ENCODE measurements at regions not wholly inside any gene's neighbourhood (a gene's known extent, or its start where the extent isn't known, plus 50 kb on each side); places are given as distances from the start of the nearest gene placed in this dataset.
"Not testable (repeated sequence)": the region's sequence is repeated elsewhere in the genome, so short reads cannot be mapped to it uniquely, and the experiment has no call there.

DNA sequence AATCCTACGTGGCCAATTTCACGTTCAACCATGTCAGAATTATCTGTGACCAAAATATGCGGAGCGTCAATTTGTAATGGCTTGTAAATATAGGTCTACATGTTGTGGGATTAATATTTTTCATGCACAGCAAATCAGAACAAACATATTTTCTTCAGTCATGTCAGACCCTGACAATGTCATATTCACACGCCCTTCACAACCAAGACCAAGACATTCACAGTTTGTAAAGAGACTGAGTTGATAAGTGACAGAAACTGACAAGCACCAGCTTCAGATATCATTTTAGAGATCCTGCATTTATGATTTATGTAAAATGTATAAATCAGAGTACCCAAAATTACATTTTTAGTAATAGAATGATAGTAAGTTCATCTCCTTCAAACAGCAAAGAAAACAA lies 57.3 kb upstream of the NOVA1 start:
- DNase-seq = no peak

DNA sequence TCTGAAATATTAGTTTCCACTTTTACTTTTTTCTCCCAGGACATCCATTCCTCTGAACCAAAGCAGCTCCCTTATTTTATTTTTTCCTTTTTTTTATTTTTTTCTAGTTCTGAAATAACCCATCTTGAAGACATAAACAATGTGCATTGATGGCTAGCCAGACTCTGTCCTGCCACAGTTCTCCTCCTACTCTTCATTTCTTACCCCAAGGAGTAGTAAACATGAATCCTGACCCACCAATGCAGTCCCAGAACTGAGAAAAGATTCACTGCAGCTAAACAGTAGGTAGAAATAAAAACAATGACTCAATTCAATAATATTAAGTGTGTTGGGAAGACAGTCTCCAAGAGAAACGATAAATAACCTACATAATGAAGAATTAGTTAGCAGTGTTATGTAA lies 65.7 kb upstream of the NOVA1 start:
- DNase-seq = no peak

DNA sequence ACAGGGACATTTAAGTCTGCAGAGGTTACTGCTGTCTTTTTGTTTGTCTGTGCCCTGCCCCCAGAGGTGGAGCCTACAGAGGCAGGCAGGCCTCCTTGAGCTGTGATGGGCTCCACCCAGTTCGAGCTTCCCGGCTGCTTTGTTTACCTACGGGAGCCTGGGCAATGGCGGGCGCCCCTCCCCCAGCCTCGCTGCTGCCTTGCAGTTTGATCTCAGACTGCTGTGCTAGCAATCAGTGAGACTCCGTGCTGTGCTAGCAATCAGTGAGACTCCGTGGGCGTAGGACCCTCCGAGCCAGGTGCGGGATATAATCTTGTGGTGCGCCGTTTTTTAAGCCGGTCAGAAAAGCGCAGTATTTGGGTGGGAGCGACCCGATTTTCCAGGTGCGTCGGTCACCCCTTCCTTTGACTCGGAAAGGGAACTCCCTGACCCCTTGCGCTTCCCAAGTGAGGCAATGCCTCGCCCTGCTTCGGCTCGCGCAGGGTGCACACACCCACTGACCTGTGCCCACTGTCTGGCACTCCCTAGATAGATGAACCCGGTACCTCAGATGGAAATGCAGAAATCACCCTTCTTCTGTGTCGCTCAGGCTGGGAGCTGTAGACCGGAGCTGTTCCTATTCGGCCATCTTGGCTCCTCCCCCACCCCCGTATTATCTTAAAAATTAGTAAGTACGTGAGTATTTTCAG lies 81.0 kb upstream of the NOVA1 start:
- DNase-seq = not testable (repeated sequence)

DNA sequence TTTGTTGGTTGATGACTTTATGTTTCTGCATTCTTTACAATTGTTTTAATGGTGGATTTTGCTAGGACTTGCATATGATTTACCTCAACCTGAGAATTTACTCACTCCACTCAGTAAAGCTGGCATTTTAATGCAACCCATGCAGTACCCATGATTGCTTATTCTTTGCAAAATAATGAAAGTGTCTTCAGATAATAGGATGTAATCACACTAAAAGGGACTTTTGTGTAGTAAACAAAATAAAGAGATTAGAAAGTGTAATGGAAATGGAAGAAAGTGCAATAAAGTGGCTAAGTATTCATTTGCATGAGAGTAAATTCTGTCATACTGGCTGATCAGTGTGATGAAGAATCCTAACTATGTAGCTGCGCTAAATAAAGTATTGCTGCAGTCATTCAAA lies 87.6 kb upstream of the NOVA1 start:
- no peak for DNase-seq

DNA sequence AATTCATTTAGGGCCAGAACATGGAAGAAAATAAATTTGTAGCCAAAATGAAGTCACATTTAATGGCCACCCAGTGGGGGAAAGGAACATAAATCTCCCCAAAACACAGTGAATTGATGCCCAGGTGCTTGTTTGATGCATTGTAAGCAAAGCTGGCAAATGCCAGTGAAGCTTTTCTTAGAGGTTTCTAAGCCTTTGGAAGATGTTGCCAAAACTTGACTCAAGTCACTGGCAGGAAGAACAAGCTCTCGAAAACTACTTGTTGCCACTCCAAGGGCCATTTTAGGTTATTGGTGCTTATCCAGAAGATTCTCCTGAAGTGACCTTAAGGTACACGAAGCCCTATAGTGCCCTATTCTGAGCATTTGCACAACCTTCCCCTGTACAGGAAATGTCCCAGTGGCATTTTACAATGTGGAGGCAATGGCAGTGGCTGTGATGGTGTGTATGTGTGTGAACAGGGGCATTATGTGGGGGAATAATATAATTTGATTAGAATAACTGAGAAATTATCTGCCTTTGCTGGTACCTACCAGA lies 89.5 kb upstream of the NOVA1 start:
- no peak for DNase-seq

DNA sequence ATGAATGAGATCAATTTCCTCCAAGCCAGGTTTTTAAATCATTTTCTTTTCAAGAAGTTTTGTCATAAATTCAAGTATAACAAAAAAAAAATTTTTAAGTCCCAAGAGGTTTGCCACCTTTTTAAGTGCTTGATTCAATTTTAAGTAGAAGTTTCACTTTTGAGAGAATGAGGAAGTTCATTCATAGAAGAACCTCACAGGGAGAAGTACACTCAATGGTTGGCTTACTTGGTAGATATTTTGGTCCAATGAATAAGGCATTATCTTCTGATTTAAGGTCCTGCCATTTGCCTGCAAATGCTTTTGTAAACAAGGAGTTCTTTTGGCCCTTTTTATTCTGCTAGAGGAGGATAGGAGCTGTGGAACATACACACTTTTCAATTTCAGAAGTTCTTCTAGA lies 96.7 kb upstream of the NOVA1 start:
- no peak for DNase-seq

DNA sequence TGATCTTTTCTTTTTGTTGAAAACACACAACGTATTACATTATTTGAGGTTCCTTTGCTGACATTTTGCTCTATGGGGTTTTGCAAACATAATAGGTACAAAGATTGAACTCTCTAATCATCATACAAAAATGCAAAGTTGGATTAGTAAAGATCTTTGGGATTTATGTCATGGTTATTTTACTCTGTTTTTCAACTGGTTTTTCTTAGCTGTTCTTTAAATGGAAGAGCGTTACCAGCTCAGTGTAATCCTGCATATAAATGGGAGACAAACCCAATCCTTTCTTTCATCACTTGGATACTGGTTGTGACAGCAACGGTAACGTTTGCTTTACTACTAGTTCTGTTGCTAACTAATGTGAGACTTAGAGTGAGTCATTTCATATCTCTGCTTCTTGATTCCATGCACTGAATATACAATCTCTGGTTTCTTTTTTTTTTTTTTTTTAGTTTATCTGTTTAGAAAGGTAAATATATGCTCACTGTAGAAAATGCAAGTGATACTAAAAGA lies 104.9 kb upstream of the NOVA1 start:
- no peak for DNase-seq

DNA sequence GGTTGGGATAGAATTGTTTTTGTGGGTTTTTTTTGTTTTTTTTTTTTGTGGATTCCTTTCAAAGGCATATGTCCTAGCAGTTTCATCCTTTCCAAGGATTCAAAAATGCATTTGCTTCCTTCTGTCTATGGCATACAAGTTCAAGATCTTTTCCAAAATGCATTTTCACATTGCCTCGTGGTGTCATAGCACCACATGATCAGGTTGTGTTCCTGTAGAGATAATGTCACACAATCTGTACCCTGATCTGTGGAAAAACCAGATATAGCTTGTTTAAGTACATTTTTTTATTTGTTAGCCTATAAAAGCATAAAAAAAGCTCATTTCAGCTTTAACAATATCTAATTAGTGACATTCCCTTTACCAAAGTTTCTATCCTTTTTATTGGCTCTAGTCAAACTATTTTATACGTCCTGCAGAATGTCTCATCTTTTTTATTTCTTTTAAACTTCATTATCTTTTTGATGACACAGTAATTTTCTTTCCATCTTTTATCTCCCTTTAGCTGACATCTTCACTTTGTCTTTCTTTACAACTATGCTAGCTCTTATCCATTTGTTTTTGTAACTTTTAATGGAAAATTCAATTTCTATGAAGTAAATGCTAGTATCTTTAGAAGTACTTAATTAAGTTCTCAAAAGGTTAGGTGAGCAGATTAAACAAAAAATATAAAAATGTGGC lies 106.0 kb upstream of the NOVA1 start:
- no peak for DNase-seq

DNA sequence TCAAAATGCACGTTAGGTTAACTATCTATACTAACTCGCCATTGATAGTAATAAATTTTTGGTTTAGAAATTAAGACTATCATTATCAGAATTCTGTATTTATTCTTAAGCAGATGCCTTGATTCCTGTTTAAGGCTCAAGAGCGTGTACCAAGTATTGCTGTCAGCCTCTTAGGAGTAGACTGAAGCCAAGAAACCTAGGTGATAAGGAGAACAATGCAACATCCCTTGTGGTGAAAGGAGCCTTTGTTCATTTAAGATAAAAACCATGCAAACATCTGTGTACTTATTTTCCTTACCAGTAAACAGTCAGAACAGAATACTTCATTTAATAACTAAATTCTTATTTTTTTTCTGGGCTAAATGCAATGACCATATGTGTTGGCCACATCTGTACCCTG lies 109.4 kb upstream of the NOVA1 start:
- no peak for DNase-seq

DNA sequence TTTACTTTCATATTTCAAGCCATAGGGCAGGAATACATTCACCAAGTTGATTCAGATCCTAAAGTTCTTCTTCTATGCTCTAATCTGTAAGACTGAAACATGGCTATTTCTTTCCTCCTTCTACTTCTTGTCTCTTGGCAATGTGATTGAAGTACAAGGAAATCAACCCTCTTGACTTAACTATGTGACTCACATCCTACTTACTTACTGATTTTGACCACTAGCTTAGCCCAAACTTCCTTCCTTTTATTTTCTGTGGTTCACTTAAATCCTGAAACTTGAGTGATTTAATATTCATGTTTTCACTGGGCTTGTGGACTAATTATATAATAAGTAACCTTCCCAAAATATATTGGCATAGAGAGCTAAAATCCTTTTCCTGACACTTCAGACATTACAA lies 111.2 kb upstream of the NOVA1 start:
- no peak for DNase-seq

DNA sequence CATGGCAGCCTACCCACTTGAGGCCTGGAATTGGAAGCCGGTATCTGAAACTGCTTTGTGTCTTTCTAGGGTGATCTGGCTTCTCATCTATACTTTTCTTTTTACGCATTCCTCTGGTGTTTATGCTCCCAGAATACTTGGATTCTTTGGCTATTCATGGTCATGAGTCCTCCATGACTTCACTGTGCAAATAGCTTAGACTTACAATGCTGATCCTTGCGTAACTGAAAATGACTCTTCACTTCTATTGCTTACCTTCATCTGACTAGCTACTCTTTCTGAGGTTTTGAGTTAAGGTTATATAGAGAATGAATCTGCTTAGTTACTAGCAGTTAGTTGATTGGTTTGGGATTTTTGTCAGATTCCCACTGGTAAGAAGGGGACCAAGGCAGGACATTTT lies 121.7 kb upstream of the NOVA1 start:
- no peak for DNase-seq

DNA sequence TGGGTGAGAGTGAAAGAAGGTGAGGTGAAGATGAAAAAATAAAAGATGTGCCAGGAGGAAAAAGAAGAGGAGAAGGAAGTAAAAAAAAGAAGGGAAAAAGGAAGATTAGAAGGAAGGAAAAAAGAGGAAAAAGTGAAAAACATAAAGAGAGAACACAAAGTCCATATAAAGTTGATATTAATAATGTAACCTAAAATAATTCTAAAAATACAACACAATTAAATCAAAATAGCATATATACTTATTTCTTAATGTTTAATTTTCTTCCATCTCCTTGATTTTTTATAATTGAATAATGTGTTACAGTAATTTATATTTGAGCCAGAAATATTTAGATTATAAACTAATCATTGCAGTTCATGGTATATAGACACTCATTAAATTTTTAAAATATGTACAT lies 124.4 kb upstream of the NOVA1 start:
- DNase-seq = no peak

DNA sequence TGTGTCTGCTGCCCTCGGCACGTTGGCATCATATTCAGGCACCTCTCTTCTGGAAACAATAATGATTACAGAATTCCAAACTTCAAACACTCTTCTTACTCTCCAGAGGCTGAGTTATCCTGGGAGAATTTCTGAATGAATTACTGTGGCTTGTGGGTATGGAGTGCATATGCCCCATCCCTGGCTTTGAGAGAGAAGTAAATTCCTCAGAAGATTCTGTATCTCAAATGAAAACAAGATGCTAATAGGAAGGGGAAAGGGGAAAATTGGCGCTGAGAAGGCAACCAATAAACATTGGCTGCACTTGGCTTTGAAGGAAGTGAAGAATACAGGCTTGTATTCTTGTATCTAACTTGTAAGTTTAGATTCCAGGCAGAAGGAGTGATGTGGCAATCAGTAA lies 132.0 kb upstream of the NOVA1 start:
- no peak for DNase-seq

DNA sequence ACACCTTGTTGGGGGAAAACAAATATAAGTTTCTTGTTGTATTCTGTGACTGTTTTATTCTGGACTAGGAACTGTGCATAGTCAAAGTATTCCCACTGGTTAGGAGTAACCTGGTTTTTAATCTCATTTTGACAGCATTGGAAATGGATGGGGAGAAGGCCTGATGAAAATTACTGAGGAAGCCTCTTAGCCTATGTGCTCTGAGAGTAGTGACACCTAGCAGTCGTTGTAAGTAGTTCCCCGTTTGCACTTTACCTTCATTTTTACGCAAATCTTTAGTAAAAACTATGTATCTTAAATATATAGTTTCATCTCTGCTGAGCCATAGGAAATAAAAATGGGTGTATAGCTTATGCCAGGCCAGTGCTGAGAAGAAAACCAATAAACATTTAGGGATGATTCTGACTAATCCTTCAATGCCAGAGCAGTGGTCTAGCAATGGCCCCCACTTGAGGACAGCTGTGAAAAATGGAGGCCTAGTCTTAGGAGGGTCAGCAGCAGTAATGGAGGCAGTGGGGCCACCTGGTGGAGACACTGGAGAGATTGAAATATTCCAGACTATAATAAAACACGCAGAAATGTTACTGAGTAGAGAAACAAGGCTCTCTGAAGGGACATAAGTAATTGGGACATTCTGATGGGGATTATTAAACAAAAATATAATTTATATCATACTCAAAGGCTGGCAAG lies 133.2 kb upstream of the NOVA1 start:
- peak; percentile 19 to 35 for DNase-seq

DNA sequence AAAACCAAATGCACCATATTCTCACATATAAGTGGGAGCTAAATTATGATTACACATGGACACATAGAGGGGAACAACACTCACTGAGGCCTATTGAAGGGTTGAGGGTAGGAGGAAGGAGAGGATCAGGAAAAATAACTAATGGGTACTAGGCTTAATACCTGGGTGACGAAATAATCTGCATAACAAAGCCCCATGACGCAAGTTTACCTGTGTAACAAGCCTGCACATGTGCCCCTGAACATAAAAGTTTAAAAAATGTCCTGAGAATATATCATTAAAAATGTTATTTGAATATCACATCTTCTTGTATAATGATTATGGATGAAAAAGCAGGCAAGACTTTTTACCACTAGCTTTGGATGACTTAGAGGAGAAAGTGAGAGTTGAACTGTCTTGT lies 138.0 kb upstream of the NOVA1 start:
- no peak for DNase-seq

DNA sequence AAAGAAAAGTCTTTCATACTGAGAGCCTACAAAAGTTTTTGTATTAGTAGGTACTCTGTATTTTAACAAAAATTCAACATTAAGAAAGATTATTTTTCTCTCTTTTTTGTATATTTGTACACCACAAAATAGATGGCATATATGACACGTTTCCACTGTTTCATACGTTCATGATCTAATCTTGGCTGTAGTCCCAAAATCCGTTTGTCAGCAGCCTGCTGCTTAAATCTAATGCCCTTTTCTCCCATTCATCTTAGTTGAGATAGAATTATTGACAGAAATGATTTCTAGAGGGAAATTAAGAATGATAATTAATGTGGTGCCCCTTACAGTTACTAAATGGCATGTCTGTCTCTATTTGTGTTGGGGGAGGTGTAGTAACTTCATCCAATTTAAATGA lies 140.7 kb upstream of the NOVA1 start:
- peak in 1 of 2 experiments; percentile 29 for DNase-seq

DNA sequence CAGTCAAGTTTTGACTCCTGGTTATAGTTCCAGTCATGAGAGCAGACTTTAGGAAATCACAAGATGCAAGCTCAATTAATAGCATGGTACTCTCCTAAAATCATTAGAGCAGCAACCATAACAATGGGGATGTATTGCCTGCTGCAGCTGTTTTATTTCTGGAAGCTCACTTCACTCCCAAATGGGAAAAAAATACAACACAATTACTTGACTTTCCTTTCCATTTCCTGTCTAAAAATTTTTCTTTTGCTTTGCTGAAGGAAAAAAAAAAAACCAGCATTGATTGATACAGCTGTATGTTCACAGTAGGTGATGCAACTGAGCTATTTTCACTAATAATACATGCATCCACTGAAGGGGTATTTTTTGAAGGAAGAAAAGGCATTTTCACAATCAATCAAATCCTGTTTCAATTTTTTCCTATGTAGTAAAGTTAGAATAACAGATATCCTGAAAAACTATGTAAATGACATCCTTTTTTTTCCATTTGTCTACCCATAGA lies 143.9 kb upstream of the NOVA1 start:
- DNase-seq = no peak

DNA sequence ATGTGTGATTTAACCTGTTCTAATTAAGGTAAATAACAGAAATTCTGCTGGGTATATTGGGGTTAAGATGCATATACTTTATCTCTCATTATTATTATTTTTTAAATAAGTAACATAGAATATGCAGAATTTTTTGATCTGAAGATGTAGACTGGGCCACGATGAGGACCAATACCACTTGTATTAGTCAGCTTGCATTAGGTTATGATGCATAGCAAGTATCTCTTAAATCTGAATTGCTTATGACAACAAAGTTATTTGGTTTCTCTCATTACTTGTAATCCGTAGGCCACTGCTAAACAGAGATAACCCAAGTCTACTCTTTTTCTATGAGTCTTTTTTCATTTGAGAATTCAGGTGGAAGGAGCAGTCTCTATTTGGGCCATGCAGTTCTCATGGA lies 145.5 kb upstream of the NOVA1 start:
- DNase-seq = no peak

DNA sequence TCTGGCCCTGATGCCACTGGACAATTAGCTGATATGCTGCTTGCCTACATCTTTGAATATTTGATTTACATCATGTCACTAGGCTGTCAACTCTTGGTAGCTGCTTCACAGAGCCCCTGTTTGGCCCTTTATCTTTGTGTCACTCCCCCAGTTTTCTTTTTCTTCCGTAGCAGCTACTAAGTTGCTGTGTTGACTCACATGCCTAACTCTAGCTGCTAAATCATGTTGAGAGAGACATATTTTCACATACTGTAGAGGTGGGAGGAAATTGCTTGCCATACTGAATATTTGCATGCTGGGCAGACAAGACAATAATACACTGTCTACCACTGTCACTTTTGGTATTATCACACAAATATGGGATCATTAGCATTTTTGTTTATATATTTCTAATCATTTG lies 147.1 kb upstream of the NOVA1 start:
- DNase-seq = no peak

DNA sequence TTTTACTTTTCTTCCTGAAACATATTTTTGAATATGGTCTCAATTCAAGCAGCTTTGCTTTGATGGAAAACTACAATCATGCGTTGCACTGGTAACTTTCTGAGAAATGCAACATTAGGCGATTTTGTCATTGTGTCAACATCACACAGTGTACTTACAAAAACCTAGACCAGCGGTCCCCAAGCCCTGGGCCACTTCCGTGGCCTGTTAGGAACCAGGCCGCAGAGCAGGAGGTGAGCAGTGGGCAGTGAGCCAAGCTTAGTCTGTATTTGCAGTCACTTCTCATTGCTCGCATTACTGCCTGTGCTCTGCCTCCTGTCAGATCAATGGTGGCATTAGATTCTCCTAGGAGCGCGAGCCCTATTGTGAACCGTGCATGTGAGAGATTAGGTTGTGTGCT lies 163.7 kb upstream of the NOVA1 start:
- DNase-seq = no peak

DNA sequence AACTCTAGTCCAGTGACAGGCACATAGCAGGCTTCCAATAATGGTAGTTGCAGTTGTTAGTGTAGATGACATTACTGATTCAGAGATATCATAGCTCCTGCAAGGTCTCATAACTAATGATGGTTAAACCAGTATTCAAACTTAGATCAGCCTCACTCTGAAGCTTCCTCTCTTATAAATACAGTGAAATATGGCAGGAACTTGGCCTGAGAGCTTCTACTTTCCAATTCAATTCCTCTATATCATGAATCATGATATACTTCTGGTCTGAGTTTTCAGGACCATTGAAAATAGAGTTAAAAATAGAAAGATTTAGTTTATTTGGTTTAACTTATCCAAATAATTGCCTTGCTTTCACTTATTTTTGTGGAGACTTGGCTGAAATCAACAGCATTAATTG lies 167.5 kb upstream of the NOVA1 start:
- DNase-seq = no peak

DNA sequence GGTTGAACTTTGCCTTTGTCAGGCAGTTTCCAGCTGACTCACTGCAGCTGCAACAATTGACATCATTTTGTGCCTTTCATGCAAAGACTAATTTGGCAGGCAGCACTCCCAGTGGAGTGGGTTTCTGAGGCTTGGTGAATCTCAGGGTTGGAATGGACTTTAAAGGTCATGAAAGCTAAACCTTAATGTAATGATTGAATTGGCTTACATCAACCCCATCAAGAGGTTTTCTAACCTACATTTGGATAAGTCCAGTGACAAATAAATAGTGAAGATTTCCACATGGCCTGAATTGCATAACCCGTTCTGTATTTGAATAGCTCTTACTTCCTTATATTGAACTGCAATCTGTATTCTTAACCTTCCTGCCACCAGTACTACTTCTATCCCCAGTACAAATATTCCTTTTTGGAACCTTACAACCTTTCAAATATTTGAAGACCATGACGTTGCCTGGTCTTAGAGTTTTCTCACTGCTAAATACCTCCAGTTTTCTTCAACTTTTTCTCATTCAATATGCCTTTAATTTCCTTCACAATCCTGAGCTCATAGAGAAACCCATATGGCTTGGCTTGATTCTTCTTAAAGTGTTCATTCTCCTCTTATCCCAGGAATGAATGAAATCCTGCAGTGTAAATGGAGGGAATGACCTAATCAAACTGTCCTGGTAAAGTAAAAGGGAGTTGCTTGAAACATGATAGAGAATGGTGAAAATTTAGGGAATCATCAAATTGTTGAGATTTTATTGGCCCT lies 168.1 kb upstream of the NOVA1 start:
- DNase-seq = peak in 1 of 2 experiments; percentile 28

DNA sequence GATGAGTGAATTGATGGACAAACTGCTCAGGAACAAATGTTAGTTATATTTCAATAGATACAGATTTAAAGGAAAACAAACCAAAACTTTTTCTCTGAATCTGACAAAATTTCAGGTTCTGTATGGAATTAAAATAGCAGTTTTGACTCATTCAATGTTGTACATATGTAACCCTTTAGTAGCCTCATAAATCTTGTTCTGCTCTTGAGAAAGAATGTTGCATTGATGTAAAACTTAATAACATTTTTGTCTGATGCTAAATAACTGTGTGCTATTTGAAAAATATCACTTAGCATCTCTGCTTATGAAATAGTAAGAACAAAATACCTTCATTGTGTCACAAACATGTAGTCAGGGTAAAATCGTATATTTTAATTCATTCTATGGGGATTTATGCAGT lies 168.9 kb upstream of the NOVA1 start:
- no peak for DNase-seq
